ENCODE measurements at regions not wholly inside any gene's neighbourhood (a gene's known extent, or its start where the extent isn't known, plus 50 kb on each side); places are given as distances from the start of the nearest gene placed in this dataset.

DNA sequence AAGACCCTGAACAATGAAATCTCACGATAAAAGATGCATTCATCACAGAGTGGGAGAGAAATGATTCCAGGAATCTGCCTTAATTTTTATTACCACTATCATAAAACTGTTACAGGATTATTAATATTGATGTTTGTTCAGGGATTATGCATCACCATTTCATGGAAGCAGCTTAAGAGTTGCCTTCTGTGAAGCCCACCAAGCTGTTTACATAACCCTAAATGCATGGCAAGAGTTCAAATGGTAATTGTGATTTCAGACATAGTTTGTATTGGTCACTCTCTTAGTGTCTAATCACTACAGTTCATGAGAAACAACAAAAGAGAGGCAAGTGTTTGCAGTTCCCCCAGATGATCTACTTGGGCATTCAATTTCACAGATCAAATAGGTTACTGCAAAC is 527.7 kb downstream of the RPS29 start:
- H3K27me3 Mint-ChIP-seq = no peaks in the 10 kb centered on the region
- H3K27ac Mint-ChIP-seq = no peak overlapping the region
- H3K4me1 Mint-ChIP-seq = no peaks in the 10 kb centered on the region
- intact Hi-C loops (cut with micrococcal nuclease) = no loop called here
- no peak for ATAC-seq (ENCODE audit: low read depth)
- no peaks in the 10 kb centered on the region for H3K9me3 Mint-ChIP-seq
- TF ChIP-seq, protein P1, sequence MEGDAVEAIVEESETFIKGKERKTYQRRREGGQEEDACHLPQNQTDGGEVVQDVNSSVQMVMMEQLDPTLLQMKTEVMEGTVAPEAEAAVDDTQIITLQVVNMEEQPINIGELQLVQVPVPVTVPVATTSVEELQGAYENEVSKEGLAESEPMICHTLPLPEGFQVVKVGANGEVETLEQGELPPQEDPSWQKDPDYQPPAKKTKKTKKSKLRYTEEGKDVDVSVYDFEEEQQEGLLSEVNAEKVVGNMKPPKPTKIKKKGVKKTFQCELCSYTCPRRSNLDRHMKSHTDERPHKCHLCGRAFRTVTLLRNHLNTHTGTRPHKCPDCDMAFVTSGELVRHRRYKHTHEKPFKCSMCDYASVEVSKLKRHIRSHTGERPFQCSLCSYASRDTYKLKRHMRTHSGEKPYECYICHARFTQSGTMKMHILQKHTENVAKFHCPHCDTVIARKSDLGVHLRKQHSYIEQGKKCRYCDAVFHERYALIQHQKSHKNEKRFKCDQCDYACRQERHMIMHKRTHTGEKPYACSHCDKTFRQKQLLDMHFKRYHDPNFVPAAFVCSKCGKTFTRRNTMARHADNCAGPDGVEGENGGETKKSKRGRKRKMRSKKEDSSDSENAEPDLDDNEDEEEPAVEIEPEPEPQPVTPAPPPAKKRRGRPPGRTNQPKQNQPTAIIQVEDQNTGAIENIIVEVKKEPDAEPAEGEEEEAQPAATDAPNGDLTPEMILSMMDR (IDR thresholded peaks at IDR 0.05) = no peak
- H3K36me3 Mint-ChIP-seq (ENCODE audit: low read depth) = no peaks in the 10 kb centered on the region
- H3K4me3 Mint-ChIP-seq = no peak overlapping the region
- ChIA-PET POLR2A (no interaction called here), CTCF (no interaction called here)
- DNase-seq = no peak

DNA sequence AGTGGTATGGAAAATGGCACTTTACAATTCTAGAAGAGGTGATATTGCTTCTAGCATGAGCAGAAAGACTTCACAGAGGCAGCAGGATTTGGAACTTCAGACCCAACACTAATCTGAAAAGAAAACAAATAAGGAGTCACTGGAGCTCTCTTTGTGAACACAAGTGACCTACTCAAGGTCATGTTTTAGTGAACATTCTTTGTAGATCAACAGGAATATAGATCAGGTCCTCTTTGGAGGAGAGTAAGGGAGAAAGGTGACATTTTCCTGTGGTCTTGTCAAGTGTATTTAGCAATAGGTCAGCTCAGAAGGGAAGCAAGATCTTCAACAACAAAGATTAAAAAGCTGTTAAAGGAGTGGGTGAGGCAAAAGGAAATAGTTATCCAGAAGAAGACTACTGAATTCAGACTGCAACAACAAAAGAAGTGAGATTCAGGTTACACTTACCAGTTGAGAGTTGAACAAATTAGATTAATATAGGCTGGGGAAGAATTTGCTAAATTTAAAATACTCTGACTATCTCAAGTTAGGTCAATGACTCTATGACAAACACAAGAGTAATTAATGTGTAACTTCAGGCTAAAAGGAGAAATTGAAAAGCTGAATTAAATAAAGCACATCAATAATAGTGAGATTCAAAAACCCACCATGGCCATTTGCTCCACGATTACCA is 528.2 kb downstream of the RPS29 start:
- Mint-ChIP-seq H3K36me3 (ENCODE audit: low read depth) (no peaks in the 10 kb centered on the region), H3K27me3 (no peaks in the 10 kb centered on the region), H3K4me1 (no peaks in the 10 kb centered on the region), H3K9me3 (no peaks in the 10 kb centered on the region), H3K4me3 (no peak overlapping the region), H3K27ac (no peak overlapping the region)
- TF ChIP-seq, protein P1 (IDR thresholded peaks at IDR 0.05) = no peak
- intact Hi-C loops (cut with micrococcal nuclease) = no loop called here
- ChIA-PET POLR2A (no interaction called here), CTCF (no interaction called here)
- DNase-seq (no peak), ATAC-seq (ENCODE audit: low read depth) (no peak)

DNA sequence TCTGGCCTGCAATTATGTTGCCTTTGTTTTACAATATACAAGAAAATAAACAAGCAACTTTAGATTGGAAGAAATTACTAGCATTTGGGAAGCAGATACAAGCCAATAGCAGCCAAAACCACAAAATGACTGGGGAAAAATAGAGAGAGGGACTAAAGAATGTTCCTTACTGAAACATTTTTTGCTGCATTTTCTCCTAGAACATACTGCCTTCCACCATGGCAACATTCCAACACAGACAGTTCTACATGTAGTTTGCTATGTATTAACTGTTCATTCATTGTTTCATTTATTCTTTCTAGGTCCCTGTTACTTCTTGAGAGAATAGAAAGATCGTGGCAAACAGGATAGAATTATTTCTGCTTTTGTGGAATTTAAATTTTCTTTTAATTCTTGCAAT is 530.2 kb downstream of the RPS29 start:
- CTCF ChIA-PET = no interaction called here
- intact Hi-C loops (cut with micrococcal nuclease) = no loop called here
- Mint-ChIP-seq H3K36me3 (ENCODE audit: low read depth) (no peaks in the 10 kb centered on the region), H3K9me3 (no peaks in the 10 kb centered on the region), H3K27me3 (no peaks in the 10 kb centered on the region), H3K4me1 (no peaks in the 10 kb centered on the region), H3K4me3 (no peak overlapping the region), H3K27ac (no peak overlapping the region)
- TF ChIP-seq, protein P1 (IDR thresholded peaks at IDR 0.05) = no peak
- ATAC-seq (ENCODE audit: low read depth) (no peak), DNase-seq (no peak)
- POLR2A ChIA-PET = no interaction called here

DNA sequence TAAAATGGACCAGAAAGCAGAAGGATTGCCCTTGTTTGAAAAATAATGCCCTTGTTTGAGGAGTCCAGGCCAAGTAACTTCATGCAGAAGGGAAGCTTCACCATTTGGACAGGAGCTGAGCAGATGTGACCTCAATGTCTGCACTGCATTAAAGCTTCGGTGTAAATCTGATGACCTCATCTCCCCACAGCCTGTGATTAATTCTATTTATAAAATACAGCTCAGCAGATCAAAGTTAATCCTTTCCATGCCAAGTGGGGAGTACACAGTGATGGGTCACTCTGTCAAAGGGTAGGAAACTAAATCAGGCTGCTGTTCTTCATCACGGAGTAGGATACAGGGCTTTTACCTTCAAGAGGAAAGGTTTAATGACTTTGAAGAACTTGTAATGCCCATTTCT is 533.7 kb downstream of the RPS29 start:
- H3K4me3 Mint-ChIP-seq = no peak overlapping the region
- no peak for ATAC-seq (ENCODE audit: low read depth)
- peaks cover 10% of the 10 kb centered on the region for H3K4me1 Mint-ChIP-seq
- H3K27me3 Mint-ChIP-seq = no peaks in the 10 kb centered on the region
- no peaks in the 10 kb centered on the region for H3K36me3 Mint-ChIP-seq (ENCODE audit: low read depth)
- H3K27ac Mint-ChIP-seq = no peak overlapping the region
- DNase-seq = no peak
- TF ChIP-seq, protein P1 (IDR thresholded peaks at IDR 0.05) = no peak
- H3K9me3 Mint-ChIP-seq = no peaks in the 10 kb centered on the region
- intact Hi-C loops (cut with micrococcal nuclease) = no loop called here
- CTCF ChIA-PET = no interaction called here
- POLR2A ChIA-PET = no interaction called here

DNA sequence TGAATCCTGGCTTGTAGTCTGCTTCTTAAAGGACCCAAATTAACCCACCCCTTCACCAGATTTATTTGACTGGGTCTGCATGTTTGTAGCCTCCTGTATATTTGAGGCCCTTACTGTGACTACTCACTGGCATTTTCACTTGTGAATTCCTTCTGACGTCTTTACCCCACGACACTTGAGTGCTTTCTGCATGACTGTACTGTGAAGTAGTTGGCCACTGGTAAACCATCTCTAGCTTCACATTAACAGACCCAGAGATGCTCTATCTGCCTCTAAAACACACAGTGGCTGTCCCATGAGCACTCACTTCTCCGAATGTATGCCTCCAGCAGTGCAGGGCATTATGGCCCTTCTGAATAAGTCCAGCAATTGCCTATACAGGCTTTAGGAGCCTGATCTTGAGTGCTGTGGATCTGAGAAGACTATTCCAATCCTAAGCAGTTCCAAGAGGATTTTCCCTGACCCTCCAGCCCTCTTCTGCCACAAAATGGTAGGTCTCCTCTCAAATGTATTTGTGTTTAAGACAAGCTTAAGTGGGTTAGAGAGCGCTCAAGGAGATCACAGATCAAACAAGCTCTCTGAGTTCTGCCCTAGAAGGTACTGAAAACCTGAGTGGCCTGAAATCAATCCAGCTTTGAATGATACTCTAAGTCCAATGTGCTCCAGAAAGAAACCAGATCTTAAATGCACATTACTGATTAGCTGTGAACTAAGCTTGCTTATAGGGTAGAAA is 534.7 kb downstream of the RPS29 start:
- Mint-ChIP-seq H3K27me3 (no peaks in the 10 kb centered on the region), H3K27ac (no peak overlapping the region), H3K36me3 (ENCODE audit: low read depth) (no peaks in the 10 kb centered on the region), H3K9me3 (no peaks in the 10 kb centered on the region), H3K4me3 (no peak overlapping the region), H3K4me1 (peaks cover 10% of the 10 kb centered on the region)
- CTCF ChIA-PET = no interaction called here
- no peak for ATAC-seq (ENCODE audit: low read depth)
- no peak for DNase-seq
- TF ChIP-seq, protein P1 (IDR thresholded peaks at IDR 0.05) = no peak
- intact Hi-C loops (cut with micrococcal nuclease) = no loop called here
- POLR2A ChIA-PET = no interaction called here
